A673 (cell line): ENCODE measurements at regions not wholly inside any gene's neighbourhood (a gene's known extent, or its start where the extent isn't known, plus 50 kb on each side); places are given as distances from the start of the nearest gene placed in this dataset.

ENCODE experiments used
- BruUV-seq: library from RNA; stranded (reverse); fragments of 400-500 nt; replicated peaks from 2 replicates; lab custom pipeline; 2021; lab: Mats Ljungman, UMichigan
- CTCF ChIA-PET: fragments of 300-600 bp; sonication (Branson Sonifier 250); formaldehyde crosslinking; loops from one replicate; lab custom pipeline; 2022; ENCODE audit warnings: antibody characterized with exemption; lab: Charles Lee
- POLR2A ChIA-PET: fragments of 300-600 bp; sonication (Branson Sonifier 250); formaldehyde crosslinking; loops from one replicate; lab custom pipeline; 2022; ENCODE audit warnings: antibody characterized with exemption; ENCODE audit not compliant: low non-redundant PET; lab: Charles Lee
- DNase-seq: peaks from one replicate; pipeline ENCODE4 v3.0.0-alpha.2; 2015; ENCODE audit warnings: low spot score
- H3K27ac ChIP-seq: fragments of 200-600 bp; sonication (generic); 2 replicates; pipeline ENCODE4 v1.5.1; 2016; ENCODE audit warnings: mixed run types, low read depth, mild to moderate bottlenecking, mixed read lengths, antibody characterized with exemption, low read length; ENCODE audit not compliant: poor library complexity, severe bottlenecking
- H3K27me3 ChIP-seq: fragments of 200-600 bp; sonication (generic); replicated peaks from 2 replicates; pipeline ENCODE4 v1.6.1; 2017; ENCODE audit warnings: mixed run types, low read depth, mild to moderate bottlenecking, mixed read lengths, antibody characterized with exemption, low read length; ENCODE audit not compliant: insufficient read depth, poor library complexity
- H3K36me3 ChIP-seq: fragments of 200-600 bp; sonication (generic); 2 replicates; pipeline ENCODE4 v1.6.1; 2016; ENCODE audit warnings: mixed run types, mild to moderate bottlenecking, mixed read lengths, antibody characterized with exemption, low read length; ENCODE audit not compliant: insufficient read depth, poor library complexity, severe bottlenecking
- H3K4me1 ChIP-seq: fragments of 200-600 bp; sonication (generic); 2 replicates; pipeline ENCODE4 v1.6.1; 2017; ENCODE audit warnings: mixed run types, mild to moderate bottlenecking, mixed read lengths, antibody characterized with exemption, low read length; ENCODE audit not compliant: insufficient read depth, poor library complexity, severe bottlenecking
- H3K4me3 ChIP-seq: fragments of 200-600 bp; sonication (generic); 2 replicates; pipeline ENCODE4 v1.5.1; 2016; ENCODE audit warnings: low read depth, mixed run types, mild to moderate bottlenecking, mixed read lengths, low read length; ENCODE audit not compliant: poor library complexity, severe bottlenecking
- H3K9me3 ChIP-seq: fragments of 200-600 bp; sonication (generic); 2 replicates; pipeline ENCODE4 v1.6.1; 2016; ENCODE audit warnings: mixed run types, low read depth, mild to moderate bottlenecking, mixed read lengths, antibody characterized with exemption, low read length; ENCODE audit not compliant: poor library complexity, severe bottlenecking
- EZH2 ChIP-seq: fragments of 200-600 bp; sonication (generic); IDR thresholded peaks from 2 replicates; pipeline ENCODE4 v1.6.1; 2017; ENCODE audit warnings: borderline replicate concordance, low read depth, mild to moderate bottlenecking, mixed read lengths, antibody characterized with exemption, low read length; ENCODE audit not compliant: poor library complexity, severe bottlenecking
- intact Hi-C: fragments of 100-400 bp; cut with micrococcal nuclease; formaldehyde crosslinking; loops from one replicate; pipeline ENCODE4 v1.10.0; 2022; ENCODE audit not compliant: unreplicated experiment
- TF ChIP-seq, protein P1 (sequence below): fragments of 300-800, 200-600 bp; sonication (generic); conservative IDR thresholded peaks from 2 replicates; pipeline ENCODE4 v1.5.1; 2017; ENCODE audit warnings: low read depth, mild to moderate bottlenecking, antibody characterized with exemption, low read length, moderate library complexity, mixed read lengths

DNA sequence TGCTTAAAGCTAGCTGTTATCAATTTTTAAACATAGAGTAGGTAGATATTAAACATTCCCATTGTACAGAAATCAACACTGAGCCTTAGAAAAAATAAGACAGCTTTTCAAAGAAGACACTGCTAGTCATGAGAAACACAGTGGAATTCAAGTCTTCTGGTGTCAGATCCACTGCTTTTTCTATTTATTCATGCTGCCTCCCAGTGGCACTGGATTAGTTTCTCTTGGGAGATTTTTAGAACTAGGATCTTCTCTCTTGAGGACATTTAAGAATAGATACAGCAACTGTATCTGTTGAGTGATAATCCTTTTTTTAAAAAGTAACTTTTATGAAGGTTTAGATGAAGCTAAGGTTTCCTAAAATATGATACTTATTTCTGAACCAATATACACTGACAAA, 1635.4 kb upstream of the C9orf72 start:
- H3K9me3 ChIP-seq: no peaks in the 10 kb centered on the region
- no TSS peak for BruUV-seq
- intact Hi-C loops: no loop called here

DNA sequence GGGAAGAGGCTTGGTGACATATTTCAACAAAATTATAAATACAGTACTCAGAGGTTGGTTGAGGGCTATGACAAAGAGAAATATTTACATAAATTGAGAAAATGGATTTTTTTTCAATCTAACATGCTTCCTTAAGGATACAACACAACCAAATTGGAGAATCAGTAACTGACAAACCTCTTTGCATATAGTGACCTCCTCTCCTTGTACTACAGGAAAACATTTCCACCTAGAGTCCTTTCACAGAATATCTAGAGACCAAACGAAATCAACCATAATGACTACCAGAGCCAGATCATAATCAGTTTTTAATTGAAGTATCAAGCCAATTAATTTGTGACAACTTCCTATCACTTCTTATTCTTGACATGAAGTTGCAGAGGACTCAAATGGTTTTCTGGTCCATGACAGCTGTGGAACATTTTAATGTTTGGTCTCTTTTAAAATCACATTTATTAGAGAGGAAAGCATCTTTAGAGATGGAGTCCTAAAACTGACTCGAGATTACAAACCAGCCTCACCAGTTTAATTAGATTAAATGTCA, 1636.5 kb upstream of the C9orf72 start:
- no TSS peak for BruUV-seq

More for the DNA sequence above, 1635.4 kb upstream of the C9orf72 start:
- DNase-seq: peak; percentile 84
- peak overlapping the region; percentile 82 for H3K4me3 ChIP-seq
- H3K27me3 ChIP-seq: no peaks in the 10 kb centered on the region
- peak overlapping the region; percentile 52 for H3K27ac ChIP-seq
- TF ChIP-seq, protein P1, sequence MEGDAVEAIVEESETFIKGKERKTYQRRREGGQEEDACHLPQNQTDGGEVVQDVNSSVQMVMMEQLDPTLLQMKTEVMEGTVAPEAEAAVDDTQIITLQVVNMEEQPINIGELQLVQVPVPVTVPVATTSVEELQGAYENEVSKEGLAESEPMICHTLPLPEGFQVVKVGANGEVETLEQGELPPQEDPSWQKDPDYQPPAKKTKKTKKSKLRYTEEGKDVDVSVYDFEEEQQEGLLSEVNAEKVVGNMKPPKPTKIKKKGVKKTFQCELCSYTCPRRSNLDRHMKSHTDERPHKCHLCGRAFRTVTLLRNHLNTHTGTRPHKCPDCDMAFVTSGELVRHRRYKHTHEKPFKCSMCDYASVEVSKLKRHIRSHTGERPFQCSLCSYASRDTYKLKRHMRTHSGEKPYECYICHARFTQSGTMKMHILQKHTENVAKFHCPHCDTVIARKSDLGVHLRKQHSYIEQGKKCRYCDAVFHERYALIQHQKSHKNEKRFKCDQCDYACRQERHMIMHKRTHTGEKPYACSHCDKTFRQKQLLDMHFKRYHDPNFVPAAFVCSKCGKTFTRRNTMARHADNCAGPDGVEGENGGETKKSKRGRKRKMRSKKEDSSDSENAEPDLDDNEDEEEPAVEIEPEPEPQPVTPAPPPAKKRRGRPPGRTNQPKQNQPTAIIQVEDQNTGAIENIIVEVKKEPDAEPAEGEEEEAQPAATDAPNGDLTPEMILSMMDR: peak; percentile 67
- no peak for TF ChIP-seq EZH2
- ChIA-PET CTCF (no interaction called here), POLR2A (no interaction called here)
- no peaks in the 10 kb centered on the region for H3K36me3 ChIP-seq
- H3K4me1 ChIP-seq: peaks cover 55% of the 10 kb centered on the region

DNA sequence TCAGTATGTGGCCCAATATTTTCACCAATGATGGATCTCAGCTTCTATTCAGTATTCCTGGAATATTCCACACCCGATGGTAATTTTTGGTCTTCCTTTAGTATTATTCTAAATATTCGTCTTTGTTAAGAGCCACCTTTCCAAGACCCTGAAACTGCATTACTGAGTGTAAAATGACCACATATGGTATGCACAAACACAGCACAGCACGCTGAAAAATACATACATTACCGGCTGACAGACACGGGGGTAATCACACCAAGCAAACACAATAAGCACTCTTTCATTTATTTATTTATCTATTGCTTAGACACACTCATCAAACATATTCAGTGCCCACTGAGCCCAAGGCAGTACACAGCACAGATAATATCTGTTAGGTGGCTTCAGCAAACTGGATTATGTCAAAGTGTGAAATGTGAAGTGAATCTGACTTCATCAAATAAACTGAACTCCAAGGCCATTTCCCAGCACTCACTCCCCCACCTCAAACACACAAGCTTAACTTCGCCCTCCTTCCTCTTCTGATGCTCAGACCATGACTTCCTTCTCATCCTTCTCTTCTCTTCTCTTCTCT, 1637.8 kb upstream of the C9orf72 start:
- Histone ChIP-seq H3K36me3 (no peaks in the 10 kb centered on the region), H3K4me3 (peak overlapping the region; percentile 82), H3K9me3 (no peaks in the 10 kb centered on the region), H3K4me1 (peaks cover 37% of the 10 kb centered on the region), H3K27ac (peak overlapping the region; percentile 91), H3K27me3 (no peaks in the 10 kb centered on the region)
- TF ChIP-seq, protein P1: no peak
- no peak for TF ChIP-seq EZH2
- ChIA-PET POLR2A (interaction anchor here (0.6 kb wide), 1 partner anchor 211 kb away, joined by 3 read pairs; no protein-coding TSS in a partner anchor), CTCF (interaction anchor here (0.6 kb wide), 2 partner anchors 330 to 457 kb away, joined by 4 read pairs; no protein-coding TSS in a partner anchor)
- BruUV-seq: TSS peak; percentile 58
- no peak for DNase-seq
- intact Hi-C loops: loop anchor here (2.0 to 10.0 kb wide), 6 partner anchors 346 to 1486 kb away; no protein-coding TSS in a partner anchor

More for the DNA sequence above, 1636.5 kb upstream of the C9orf72 start:
- intact Hi-C loops: loop anchor here (1.0 to 10.0 kb wide), 7 partner anchors 188 to 1485 kb away; no protein-coding TSS in a partner anchor
- peak overlapping the region; percentile 52 for H3K27ac ChIP-seq
- peaks cover 43% of the 10 kb centered on the region for H3K4me1 ChIP-seq
- no peaks in the 10 kb centered on the region for H3K36me3 ChIP-seq
- ChIA-PET POLR2A (no interaction called here), CTCF (no interaction called here)
- H3K27me3 ChIP-seq: no peaks in the 10 kb centered on the region
- H3K9me3 ChIP-seq: no peaks in the 10 kb centered on the region
- no peak for TF ChIP-seq EZH2
- TF ChIP-seq, protein P1: peak; percentile 37; the same call in 1 of the 2 replicates
- peak; percentile 67 for DNase-seq
- peak overlapping the region; percentile 82 for H3K4me3 ChIP-seq
